ENCODE measurements at regions not wholly inside any gene's neighbourhood (a gene's known extent, or its start where the extent isn't known, plus 50 kb on each side); places are given as distances from the start of the nearest gene placed in this dataset.

GRCh38 chr5:97851036-97851435 is 668.0 kb upstream of the RIOK2 start:
- H3K4me3 ChIP-seq (replicated peaks in 1 of 3), result no peak overlapping the region
- 75 to 80% methylated on average over 1 of the region's 1 CpG for WGBS, 2 donors
- no peaks in the 10 kb centered on the region for H3K4me1 ChIP-seq
- no peaks in the 10 kb centered on the region for H3K27me3 ChIP-seq
- no peaks in the 10 kb centered on the region for H3K36me3 ChIP-seq
- DNase-seq, result no peak
- intact Hi-C loops (cut with DNase I), result no loop called here
- H3K9me3 ChIP-seq, result no peaks in the 10 kb centered on the region
- no peak overlapping the region for H3K27ac ChIP-seq
- no peak for TF ChIP-seq POLR2A (IDR thresholded peaks at IDR 0.05)
- TF ChIP-seq, protein P1, sequence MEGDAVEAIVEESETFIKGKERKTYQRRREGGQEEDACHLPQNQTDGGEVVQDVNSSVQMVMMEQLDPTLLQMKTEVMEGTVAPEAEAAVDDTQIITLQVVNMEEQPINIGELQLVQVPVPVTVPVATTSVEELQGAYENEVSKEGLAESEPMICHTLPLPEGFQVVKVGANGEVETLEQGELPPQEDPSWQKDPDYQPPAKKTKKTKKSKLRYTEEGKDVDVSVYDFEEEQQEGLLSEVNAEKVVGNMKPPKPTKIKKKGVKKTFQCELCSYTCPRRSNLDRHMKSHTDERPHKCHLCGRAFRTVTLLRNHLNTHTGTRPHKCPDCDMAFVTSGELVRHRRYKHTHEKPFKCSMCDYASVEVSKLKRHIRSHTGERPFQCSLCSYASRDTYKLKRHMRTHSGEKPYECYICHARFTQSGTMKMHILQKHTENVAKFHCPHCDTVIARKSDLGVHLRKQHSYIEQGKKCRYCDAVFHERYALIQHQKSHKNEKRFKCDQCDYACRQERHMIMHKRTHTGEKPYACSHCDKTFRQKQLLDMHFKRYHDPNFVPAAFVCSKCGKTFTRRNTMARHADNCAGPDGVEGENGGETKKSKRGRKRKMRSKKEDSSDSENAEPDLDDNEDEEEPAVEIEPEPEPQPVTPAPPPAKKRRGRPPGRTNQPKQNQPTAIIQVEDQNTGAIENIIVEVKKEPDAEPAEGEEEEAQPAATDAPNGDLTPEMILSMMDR (IDR thresholded peaks at IDR 0.05), result no peak

DNA sequence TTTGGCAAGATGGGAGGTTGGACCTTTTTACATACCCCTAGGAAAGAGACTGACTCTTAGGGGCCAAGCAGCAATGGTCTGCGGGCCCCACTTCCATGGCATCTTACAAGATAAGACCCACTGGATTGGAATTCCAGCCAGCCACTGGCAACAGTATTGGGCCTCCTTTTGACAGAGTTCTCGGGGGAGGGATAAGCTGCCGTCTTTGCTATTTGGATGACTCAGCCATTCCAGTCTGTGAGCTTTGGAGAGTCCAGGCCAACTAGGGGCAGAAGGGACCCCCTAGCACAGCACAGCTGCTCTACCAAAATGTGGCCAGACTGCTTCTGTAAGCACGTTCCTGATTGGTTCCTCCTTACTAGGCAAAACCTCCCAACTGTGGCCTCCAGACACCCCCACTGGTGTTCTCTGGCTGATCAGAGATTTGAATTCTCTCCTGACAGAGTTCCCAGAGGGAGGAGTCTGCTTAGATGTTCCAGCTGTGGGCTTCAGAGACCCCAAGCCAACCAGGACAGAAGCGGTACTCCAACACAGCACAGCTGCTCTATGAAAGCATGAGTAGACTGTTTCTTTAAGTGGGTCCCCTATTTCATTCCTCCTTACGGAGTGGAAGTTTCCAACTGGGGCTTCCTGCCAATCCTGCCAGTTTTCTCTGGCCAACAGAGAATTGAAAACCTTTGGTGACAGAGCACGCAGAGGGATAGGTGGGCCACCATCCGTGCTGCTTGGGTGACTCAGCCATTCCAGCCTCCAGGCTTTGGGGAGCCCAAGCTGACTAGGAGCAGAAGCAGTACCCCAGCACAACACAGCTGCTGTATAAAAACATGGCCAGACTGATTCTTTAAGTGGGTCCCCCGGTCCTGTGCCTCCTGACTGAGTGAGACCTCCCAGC is 672.1 kb upstream of the RIOK2 start:
- TF ChIP-seq, protein P1 (IDR thresholded peaks at IDR 0.05), result no peak
- TF ChIP-seq POLR2A (IDR thresholded peaks at IDR 0.05), result no peak
- Histone ChIP-seq H3K36me3 (no peaks in the 10 kb centered on the region), H3K9me3 (no peaks in the 10 kb centered on the region), H3K4me1 (no peaks in the 10 kb centered on the region), H3K4me3 (replicated peaks in 1 of 3) (no peak overlapping the region), H3K27me3 (no peaks in the 10 kb centered on the region), H3K27ac (no peak overlapping the region)
- intact Hi-C loops (cut with DNase I), result no loop called here
- 62 to 79% methylated on average over 7 to 8 of the region's 9 CpGs for WGBS, 2 donors
- no peak for DNase-seq

DNA sequence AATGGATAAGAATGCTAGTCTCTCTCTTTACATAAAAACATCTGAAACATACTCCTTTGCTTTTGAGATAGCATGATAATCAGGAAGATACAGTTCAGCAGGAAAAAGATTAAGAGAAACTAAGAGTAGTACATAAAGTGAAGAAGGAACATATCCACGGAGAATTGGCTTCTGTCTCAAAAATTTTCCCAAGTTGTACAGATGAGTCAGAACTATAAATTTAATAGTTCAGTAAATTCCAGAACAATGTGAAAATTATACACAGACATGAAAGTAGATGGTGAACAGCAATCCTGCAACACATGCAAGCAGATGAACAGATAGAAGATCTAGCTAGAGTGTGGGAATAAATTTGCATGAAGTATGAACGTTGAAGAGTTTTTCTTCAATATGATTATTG is 691.4 kb upstream of the RIOK2 start:
- H3K27me3 ChIP-seq, result no peaks in the 10 kb centered on the region
- WGBS, 2 donors, result 75 to 84% methylated on average over 2 of the region's 2 CpGs
- TF ChIP-seq POLR2A (IDR thresholded peaks at IDR 0.05), result no peak
- TF ChIP-seq, protein P1 (IDR thresholded peaks at IDR 0.05), result no peak
- no peaks in the 10 kb centered on the region for H3K4me1 ChIP-seq
- H3K27ac ChIP-seq, result no peak overlapping the region
- H3K36me3 ChIP-seq, result no peaks in the 10 kb centered on the region
- no peaks in the 10 kb centered on the region for H3K9me3 ChIP-seq
- intact Hi-C loops (cut with DNase I), result no loop called here
- H3K4me3 ChIP-seq (replicated peaks in 1 of 3), result no peak overlapping the region
- DNase-seq, result no peak

GRCh38 chr5:97876272-97876671 is 693.2 kb upstream of the RIOK2 start:
- Histone ChIP-seq H3K36me3 (no peaks in the 10 kb centered on the region), H3K9me3 (no peaks in the 10 kb centered on the region), H3K27ac (no peak overlapping the region), H3K4me1 (no peaks in the 10 kb centered on the region), H3K27me3 (no peaks in the 10 kb centered on the region), H3K4me3 (replicated peaks in 1 of 3) (no peak overlapping the region)
- TF ChIP-seq, protein P1 (IDR thresholded peaks at IDR 0.05), result no peak
- TF ChIP-seq POLR2A (IDR thresholded peaks at IDR 0.05), result no peak
- 75 to 77% methylated on average over 2 of the region's 2 CpGs for WGBS, 2 donors
- intact Hi-C loops (cut with DNase I), result no loop called here
- no peak for DNase-seq

DNA sequence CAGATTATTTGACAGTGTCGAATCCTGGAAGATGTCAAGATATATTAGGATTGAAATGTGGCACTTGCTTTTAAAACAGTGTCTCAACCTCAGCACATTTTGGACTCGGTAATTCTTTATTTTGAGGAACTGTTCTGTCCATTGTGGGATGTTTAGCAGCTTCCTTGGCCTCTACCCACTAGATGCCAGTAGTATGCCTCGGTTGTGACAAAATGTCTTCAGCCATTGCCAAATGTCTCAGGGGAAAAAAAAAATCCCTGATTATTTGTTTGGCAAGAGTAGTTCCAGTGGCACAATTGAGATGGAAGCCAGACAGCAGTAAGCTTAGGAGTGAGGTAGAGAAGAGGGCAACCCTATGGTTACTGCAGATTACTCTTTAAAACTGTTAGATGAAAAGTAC is 694.5 kb upstream of the RIOK2 start:
- Histone ChIP-seq H3K36me3 (no peaks in the 10 kb centered on the region), H3K27me3 (no peaks in the 10 kb centered on the region), H3K4me1 (no peaks in the 10 kb centered on the region), H3K9me3 (no peaks in the 10 kb centered on the region), H3K27ac (no peak overlapping the region), H3K4me3 (replicated peaks in 1 of 3) (no peak overlapping the region)
- WGBS, 2 donors, result 69 to 85% methylated on average over 3 of the region's 3 CpGs
- no peak for DNase-seq
- intact Hi-C loops (cut with DNase I), result no loop called here
- TF ChIP-seq POLR2A (IDR thresholded peaks at IDR 0.05), result no peak
- TF ChIP-seq, protein P1 (IDR thresholded peaks at IDR 0.05), result no peak
